SK-N-SH (cell line): ENCODE measurements at regions not wholly inside any gene's neighbourhood (a gene's known extent, or its start where the extent isn't known, plus 50 kb on each side); places are given as distances from the start of the nearest gene placed in this dataset.

Source experiments
- CTCF ChIA-PET: fragments of 300-600, 350-600 bp; formaldehyde crosslinking; extraction: SDS; loops from one replicate; lab custom pipeline; 2021; lab: Yijun Ruan, JAX
- POLR2A ChIA-PET: fragments of 350-600 bp; sonication (Branson Sonifier 250); formaldehyde crosslinking; extraction: SDS; loops from one replicate; lab custom pipeline; 2020; ENCODE audit warnings: antibody characterized with exemption, inconsistent platforms; lab: Yijun Ruan, JAX
- DNase-seq: peaks from one replicate; pipeline ENCODE4 v3.0.0; 2012
- H2AFZ ChIP-seq: fragments of 200-600 bp; sonication (generic); 2 replicates; pipeline ENCODE4 v1.8.1; 2016; ENCODE audit warnings: antibody characterized with exemption, mild to moderate bottlenecking, low read depth
- H3F3A ChIP-seq: fragments of 200-600 bp; sonication (generic); replicated peaks from 2 replicates; pipeline ENCODE3; 2016; ENCODE audit warnings: antibody characterized with exemption, mild to moderate bottlenecking; ENCODE audit not compliant: insufficient read depth
- H3K27ac ChIP-seq, 2 experiments: fragments of 200-500 bp in 1 of 2; fragments of 200-600 bp in 1 of 2; sonication (Bioruptor generic) in 1 of 2; sonication (generic), shearing (Covaris generic) in 1 of 2; 2 replicates each; pipeline versions ENCODE4 v1.5.1 to v1.6.1; 2014 to 2016; ENCODE audit warnings: low read depth in 2 of 2, inconsistent platforms in 1 of 2, low read length in 1 of 2, mild to moderate bottlenecking in 1 of 2, mixed read lengths in 1 of 2
- H3K27me3 ChIP-seq: fragments of 200-600 bp; sonication (generic), shearing (Covaris generic); 2 replicates; pipeline ENCODE4 v1.6.1; 2016; ENCODE audit warnings: mixed run types; ENCODE audit not compliant: insufficient read depth
- H3K36me3 ChIP-seq, 2 experiments: fragments of 200-500 bp in 1 of 2; fragments of 200-600 bp in 1 of 2; sonication (Bioruptor generic) in 1 of 2; sonication (generic) in 1 of 2; replicated peaks in 1 of 2; 2 replicates each; pipeline versions ENCODE3 to v1.5.1; 2014 to 2016; ENCODE audit warnings: low read length in 1 of 2, mild to moderate bottlenecking in 1 of 2; ENCODE audit not compliant: insufficient read depth in 2 of 2, control insufficient read depth in 1 of 2
- H3K4me1 ChIP-seq, 2 experiments: fragments of 200-500 bp in 1 of 2; fragments of 200-600 bp in 1 of 2; sonication (Bioruptor generic) in 1 of 2; sonication (generic), shearing (Covaris generic) in 1 of 2; 2 replicates each; pipeline versions ENCODE4 v1.5.1 to v1.6.1; 2014 to 2016; ENCODE audit warnings: low read depth in 1 of 2, low read length in 1 of 2, mixed run types in 1 of 2; ENCODE audit not compliant: insufficient read depth in 2 of 2, control insufficient read depth in 1 of 2
- H3K4me2 ChIP-seq: fragments of 200-600 bp; sonication (generic), shearing (Covaris generic); 2 replicates; pipeline ENCODE4 v1.6.1; 2017; ENCODE audit warnings: mixed run types
- H3K4me3 ChIP-seq, 2 experiments: fragments of 200-500 bp in 1 of 2; fragments of 200-600 bp in 1 of 2; sonication (Bioruptor generic) in 1 of 2; sonication (generic), shearing (Covaris generic) in 1 of 2; 2 replicates each; pipeline versions ENCODE4 v1.5.1 to v1.8.1; 2014 to 2016; ENCODE audit warnings: low read depth in 2 of 2, inconsistent platforms in 1 of 2, low read length in 1 of 2, mild to moderate bottlenecking in 1 of 2, mixed read lengths in 1 of 2, moderate library complexity in 1 of 2
- H3K79me2 ChIP-seq: fragments of 200-600 bp; sonication (generic); 2 replicates; pipeline ENCODE4 v1.8.1; 2017; ENCODE audit warnings: mild to moderate bottlenecking; ENCODE audit not compliant: insufficient read depth
- H3K9ac ChIP-seq: fragments of 200-600 bp; sonication (generic); 2 replicates; pipeline ENCODE4 v1.6.1; 2017; ENCODE audit warnings: mixed run types
- H3K9me2 ChIP-seq: fragments of 200-600 bp; sonication (generic); 2 replicates; pipeline ENCODE4 v1.6.1; 2017; ENCODE audit warnings: mixed run types
- H3K9me3 ChIP-seq: fragments of 200-600 bp; sonication (generic); 2 replicates; pipeline ENCODE4 v1.6.1; 2017; ENCODE audit warnings: mixed run types, mild to moderate bottlenecking, moderate library complexity
- H4K20me1 ChIP-seq: fragments of 200-600 bp; sonication (generic); 2 replicates; pipeline ENCODE4 v1.6.1; 2017; ENCODE audit warnings: mild to moderate bottlenecking, mixed run types; ENCODE audit not compliant: insufficient read depth
- CHD2 ChIP-seq: fragments of 150-350 bp; IDR thresholded peaks from 2 replicates; pipeline ENCODE4 v1.6.1; 2018; ENCODE audit warnings: low read length; ENCODE audit not compliant: partially characterized antibody
- EP300 ChIP-seq, 2 experiments: IDR thresholded peaks; 2 replicates each; pipeline versions ENCODE4 v1.4.0 to v1.6.1; 2012; ENCODE audit warnings: borderline replicate concordance in 1 of 2, low read depth in 1 of 2, low read length in 1 of 2
- EZH2phosphoT487 ChIP-seq: fragments of 200-600 bp; sonication (generic); IDR thresholded peaks from 2 replicates; pipeline ENCODE4 v1.6.1; 2017; ENCODE audit warnings: low read depth, mixed run types, mild to moderate bottlenecking, antibody characterized with exemption, moderate library complexity, borderline replicate concordance
- FOXJ3 ChIP-seq: sonication (generic); formaldehyde crosslinking; IDR thresholded peaks from 2 replicates; pipeline ENCODE4 v1.5.1; 2020; ENCODE audit warnings: mild to moderate bottlenecking, missing genetic modification reagents
- FOXM1 ChIP-seq: IDR thresholded peaks from 2 replicates; pipeline ENCODE4 v1.4.0; 2012; ENCODE audit warnings: low read depth, mild to moderate bottlenecking
- GABPA ChIP-seq: IDR thresholded peaks from 2 replicates; pipeline ENCODE4 v1.4.0; 2012; ENCODE audit warnings: low read depth, mild to moderate bottlenecking
- JUND ChIP-seq: IDR thresholded peaks from 2 replicates; pipeline ENCODE4 v1.4.0; 2012
- MEF2A ChIP-seq: IDR thresholded peaks from 2 replicates; pipeline ENCODE4 v1.4.0; 2012; ENCODE audit warnings: low read depth, borderline replicate concordance
- NFIC ChIP-seq: IDR thresholded peaks from 2 replicates; pipeline ENCODE4 v1.4.0; 2012; ENCODE audit warnings: borderline replicate concordance
- NRF1 ChIP-seq: IDR thresholded peaks from 2 replicates; pipeline ENCODE4 v1.6.1; 2012; ENCODE audit warnings: low read depth, mild to moderate bottlenecking, low read length
- RAD21 ChIP-seq: IDR thresholded peaks from 2 replicates; pipeline ENCODE4 v1.6.1; 2012; ENCODE audit warnings: mild to moderate bottlenecking, low read length
- RFX5 ChIP-seq: IDR thresholded peaks from 2 replicates; pipeline ENCODE4 v1.6.1; 2012; ENCODE audit warnings: mild to moderate bottlenecking, improper control_type of control experiment, low read length
- SIN3A ChIP-seq: IDR thresholded peaks from 2 replicates; pipeline ENCODE4 v1.6.1; 2012; ENCODE audit warnings: low read depth, mild to moderate bottlenecking, low read length, moderate library complexity, borderline replicate concordance
- SMC3 ChIP-seq: IDR thresholded peaks from 2 replicates; pipeline ENCODE4 v1.6.1; 2012; ENCODE audit warnings: low read depth, low read length, improper control_type of control experiment
- TAF1 ChIP-seq: IDR thresholded peaks from 2 replicates; pipeline ENCODE4 v1.6.1; 2012; ENCODE audit warnings: low read depth, mild to moderate bottlenecking, low read length, moderate library complexity, borderline replicate concordance
- TCF12 ChIP-seq: IDR thresholded peaks from 2 replicates; pipeline ENCODE4 v1.4.0; 2012
- TEAD4 ChIP-seq: IDR thresholded peaks from 2 replicates; pipeline ENCODE4 v1.4.0; 2012; ENCODE audit warnings: mild to moderate bottlenecking, borderline replicate concordance; ENCODE audit not compliant: insufficient read depth
- WGBS: methylation state at CpG from one replicate; pipeline ENCODE4 v1.1.6; 2017; ENCODE audit warnings: low lambda C conversion rate; 5-methylcytosine and 5-hydroxymethylcytosine counted together
- TF ChIP-seq, protein P1 (sequence below): IDR thresholded peaks from 2 replicates; pipeline ENCODE4 v1.6.1; 2012; ENCODE audit warnings: mild to moderate bottlenecking, low read depth, low read length, moderate library complexity
- TF ChIP-seq, protein P2 (sequence below): IDR thresholded peaks from 2 replicates; pipeline ENCODE4; 2012
- TF ChIP-seq, protein P3 (sequence below): fragments of 200-600 bp; sonication (generic); IDR thresholded peaks from 2 replicates; pipeline ENCODE4 v1.6.1; 2017; ENCODE audit warnings: antibody characterized with exemption, mild to moderate bottlenecking, moderate library complexity
- TF ChIP-seq, protein P4 (sequence below): IDR thresholded peaks from 2 replicates; pipeline ENCODE4 v1.4.0; 2012; ENCODE audit warnings: low read depth, borderline replicate concordance
- TF ChIP-seq, protein P5 (sequence below): IDR thresholded peaks from 2 replicates; pipeline ENCODE4 v1.4.0; 2012; ENCODE audit warnings: low read depth
- TF ChIP-seq, protein P6 (sequence below): IDR thresholded peaks from 2 replicates; pipeline ENCODE4 v1.4.0; 2012; ENCODE audit warnings: low read depth, borderline replicate concordance
- TF ChIP-seq, protein P7 (sequence below): fragments of 150-350 bp; IDR thresholded peaks from 2 replicates; pipeline ENCODE4 v1.6.1; 2017; ENCODE audit warnings: antibody characterized with exemption, low read length, low read depth, borderline replicate concordance

DNA sequence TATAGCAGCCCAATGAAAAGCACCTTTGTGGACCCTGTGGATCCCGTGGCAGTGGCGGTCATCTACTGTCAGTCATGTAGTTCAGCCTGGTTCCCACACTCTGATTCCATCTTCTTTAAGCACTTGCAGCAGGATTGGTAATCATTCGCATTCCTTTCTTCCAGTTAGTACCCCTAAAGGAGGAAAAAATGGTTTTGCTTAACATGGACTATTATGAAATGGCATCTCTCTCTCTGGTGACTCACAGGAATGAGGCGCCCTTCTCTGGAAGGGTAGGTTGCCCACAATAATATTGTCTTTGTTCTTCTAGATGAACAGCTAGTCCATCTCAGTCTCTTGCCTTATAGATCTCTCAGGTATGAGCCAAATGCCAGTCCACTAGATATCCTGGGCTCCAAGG is 127.9 kb upstream of the MROH9 start:
- H3K36me3 ChIP-seq: no peaks in the 10 kb centered on the region
- POLR2A ChIA-PET: no interaction called here
- no peaks in the 10 kb centered on the region for H3K9me2 ChIP-seq
- no peak overlapping the region for H2AFZ ChIP-seq
- H3K4me2 ChIP-seq: peak overlapping the region; percentile 57
- H3K9me3 ChIP-seq: no peaks in the 10 kb centered on the region
- peaks cover 6 to 40% of the 10 kb centered on the region in 2 experiments for H3K4me1 ChIP-seq
- peaks cover 72% of the 10 kb centered on the region for H3F3A ChIP-seq
- no peak for DNase-seq
- H3K27ac ChIP-seq: peak overlapping the region; percentile 77 to 100; a peak in 3 of 4 replicates
- H4K20me1 ChIP-seq: no peaks in the 10 kb centered on the region
- CTCF ChIA-PET: no interaction called here
- peaks cover 4% of the 10 kb centered on the region; the same call in 1 of the 2 replicates for H3K79me2 ChIP-seq
- H3K27me3 ChIP-seq: no peaks in the 10 kb centered on the region
- no peak overlapping the region for H3K4me3 ChIP-seq
- WGBS: 7% methylated on average over 4 of the region's 4 CpGs
- peak overlapping the region; percentile 84; the same call in 1 of the 2 replicates for H3K9ac ChIP-seq
- TF ChIP-seq TEAD4: 0 out of 2 replicates have a peak, but pooled peaks have one; percentile 74
- TF ChIP-seq RFX5: no peak
- TF ChIP-seq NRF1: no peak
- TF ChIP-seq, protein P1, sequence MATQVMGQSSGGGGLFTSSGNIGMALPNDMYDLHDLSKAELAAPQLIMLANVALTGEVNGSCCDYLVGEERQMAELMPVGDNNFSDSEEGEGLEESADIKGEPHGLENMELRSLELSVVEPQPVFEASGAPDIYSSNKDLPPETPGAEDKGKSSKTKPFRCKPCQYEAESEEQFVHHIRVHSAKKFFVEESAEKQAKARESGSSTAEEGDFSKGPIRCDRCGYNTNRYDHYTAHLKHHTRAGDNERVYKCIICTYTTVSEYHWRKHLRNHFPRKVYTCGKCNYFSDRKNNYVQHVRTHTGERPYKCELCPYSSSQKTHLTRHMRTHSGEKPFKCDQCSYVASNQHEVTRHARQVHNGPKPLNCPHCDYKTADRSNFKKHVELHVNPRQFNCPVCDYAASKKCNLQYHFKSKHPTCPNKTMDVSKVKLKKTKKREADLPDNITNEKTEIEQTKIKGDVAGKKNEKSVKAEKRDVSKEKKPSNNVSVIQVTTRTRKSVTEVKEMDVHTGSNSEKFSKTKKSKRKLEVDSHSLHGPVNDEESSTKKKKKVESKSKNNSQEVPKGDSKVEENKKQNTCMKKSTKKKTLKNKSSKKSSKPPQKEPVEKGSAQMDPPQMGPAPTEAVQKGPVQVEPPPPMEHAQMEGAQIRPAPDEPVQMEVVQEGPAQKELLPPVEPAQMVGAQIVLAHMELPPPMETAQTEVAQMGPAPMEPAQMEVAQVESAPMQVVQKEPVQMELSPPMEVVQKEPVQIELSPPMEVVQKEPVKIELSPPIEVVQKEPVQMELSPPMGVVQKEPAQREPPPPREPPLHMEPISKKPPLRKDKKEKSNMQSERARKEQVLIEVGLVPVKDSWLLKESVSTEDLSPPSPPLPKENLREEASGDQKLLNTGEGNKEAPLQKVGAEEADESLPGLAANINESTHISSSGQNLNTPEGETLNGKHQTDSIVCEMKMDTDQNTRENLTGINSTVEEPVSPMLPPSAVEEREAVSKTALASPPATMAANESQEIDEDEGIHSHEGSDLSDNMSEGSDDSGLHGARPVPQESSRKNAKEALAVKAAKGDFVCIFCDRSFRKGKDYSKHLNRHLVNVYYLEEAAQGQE: no peak; the same call in 1 of the 2 replicates
- TF ChIP-seq TCF12: peak; percentile 78
- peak; percentile 68 for TF ChIP-seq NFIC
- peak; percentile 34; the same call in 1 of the 2 replicates for TF ChIP-seq TAF1
- TF ChIP-seq, protein P2, sequence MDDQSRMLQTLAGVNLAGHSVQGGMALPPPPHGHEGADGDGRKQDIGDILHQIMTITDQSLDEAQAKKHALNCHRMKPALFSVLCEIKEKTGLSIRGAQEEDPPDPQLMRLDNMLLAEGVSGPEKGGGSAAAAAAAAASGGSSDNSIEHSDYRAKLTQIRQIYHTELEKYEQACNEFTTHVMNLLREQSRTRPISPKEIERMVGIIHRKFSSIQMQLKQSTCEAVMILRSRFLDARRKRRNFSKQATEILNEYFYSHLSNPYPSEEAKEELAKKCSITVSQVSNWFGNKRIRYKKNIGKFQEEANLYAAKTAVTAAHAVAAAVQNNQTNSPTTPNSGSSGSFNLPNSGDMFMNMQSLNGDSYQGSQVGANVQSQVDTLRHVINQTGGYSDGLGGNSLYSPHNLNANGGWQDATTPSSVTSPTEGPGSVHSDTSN: peak; percentile 47; the same call in 1 of the 2 replicates
- no peak for TF ChIP-seq CHD2
- TF ChIP-seq SIN3A: no peak
- TF ChIP-seq, protein P3, sequence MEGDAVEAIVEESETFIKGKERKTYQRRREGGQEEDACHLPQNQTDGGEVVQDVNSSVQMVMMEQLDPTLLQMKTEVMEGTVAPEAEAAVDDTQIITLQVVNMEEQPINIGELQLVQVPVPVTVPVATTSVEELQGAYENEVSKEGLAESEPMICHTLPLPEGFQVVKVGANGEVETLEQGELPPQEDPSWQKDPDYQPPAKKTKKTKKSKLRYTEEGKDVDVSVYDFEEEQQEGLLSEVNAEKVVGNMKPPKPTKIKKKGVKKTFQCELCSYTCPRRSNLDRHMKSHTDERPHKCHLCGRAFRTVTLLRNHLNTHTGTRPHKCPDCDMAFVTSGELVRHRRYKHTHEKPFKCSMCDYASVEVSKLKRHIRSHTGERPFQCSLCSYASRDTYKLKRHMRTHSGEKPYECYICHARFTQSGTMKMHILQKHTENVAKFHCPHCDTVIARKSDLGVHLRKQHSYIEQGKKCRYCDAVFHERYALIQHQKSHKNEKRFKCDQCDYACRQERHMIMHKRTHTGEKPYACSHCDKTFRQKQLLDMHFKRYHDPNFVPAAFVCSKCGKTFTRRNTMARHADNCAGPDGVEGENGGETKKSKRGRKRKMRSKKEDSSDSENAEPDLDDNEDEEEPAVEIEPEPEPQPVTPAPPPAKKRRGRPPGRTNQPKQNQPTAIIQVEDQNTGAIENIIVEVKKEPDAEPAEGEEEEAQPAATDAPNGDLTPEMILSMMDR: no peak
- peak in 1 of 2 experiments; percentile 77; a peak in 2 of 4 replicates for TF ChIP-seq EP300 (IDR thresholded peaks at IDR 0.05; ENCODE audit: borderline replicate concordance in 1 of 2, low read depth in 1 of 2, low read length in 1 of 2)
- TF ChIP-seq, protein P4, sequence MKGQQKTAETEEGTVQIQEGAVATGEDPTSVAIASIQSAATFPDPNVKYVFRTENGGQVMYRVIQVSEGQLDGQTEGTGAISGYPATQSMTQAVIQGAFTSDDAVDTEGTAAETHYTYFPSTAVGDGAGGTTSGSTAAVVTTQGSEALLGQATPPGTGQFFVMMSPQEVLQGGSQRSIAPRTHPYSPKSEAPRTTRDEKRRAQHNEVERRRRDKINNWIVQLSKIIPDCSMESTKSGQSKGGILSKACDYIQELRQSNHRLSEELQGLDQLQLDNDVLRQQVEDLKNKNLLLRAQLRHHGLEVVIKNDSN: no peak
- TF ChIP-seq, protein P5, sequence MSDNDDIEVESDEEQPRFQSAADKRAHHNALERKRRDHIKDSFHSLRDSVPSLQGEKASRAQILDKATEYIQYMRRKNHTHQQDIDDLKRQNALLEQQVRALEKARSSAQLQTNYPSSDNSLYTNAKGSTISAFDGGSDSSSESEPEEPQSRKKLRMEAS: no peak
- TF ChIP-seq EZH2phosphoT487: no peak
- TF ChIP-seq SMC3: no peak
- TF ChIP-seq MEF2A: no peak
- no peak for TF ChIP-seq GABPA
- TF ChIP-seq JUND: peak; percentile 85
- no peak for TF ChIP-seq FOXM1
- no peak for TF ChIP-seq RAD21
- TF ChIP-seq, protein P6, sequence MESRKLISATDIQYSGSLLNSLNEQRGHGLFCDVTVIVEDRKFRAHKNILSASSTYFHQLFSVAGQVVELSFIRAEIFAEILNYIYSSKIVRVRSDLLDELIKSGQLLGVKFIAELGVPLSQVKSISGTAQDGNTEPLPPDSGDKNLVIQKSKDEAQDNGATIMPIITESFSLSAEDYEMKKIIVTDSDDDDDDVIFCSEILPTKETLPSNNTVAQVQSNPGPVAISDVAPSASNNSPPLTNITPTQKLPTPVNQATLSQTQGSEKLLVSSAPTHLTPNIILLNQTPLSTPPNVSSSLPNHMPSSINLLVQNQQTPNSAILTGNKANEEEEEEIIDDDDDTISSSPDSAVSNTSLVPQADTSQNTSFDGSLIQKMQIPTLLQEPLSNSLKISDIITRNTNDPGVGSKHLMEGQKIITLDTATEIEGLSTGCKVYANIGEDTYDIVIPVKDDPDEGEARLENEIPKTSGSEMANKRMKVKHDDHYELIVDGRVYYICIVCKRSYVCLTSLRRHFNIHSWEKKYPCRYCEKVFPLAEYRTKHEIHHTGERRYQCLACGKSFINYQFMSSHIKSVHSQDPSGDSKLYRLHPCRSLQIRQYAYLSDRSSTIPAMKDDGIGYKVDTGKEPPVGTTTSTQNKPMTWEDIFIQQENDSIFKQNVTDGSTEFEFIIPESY: peak; percentile 35; the same call in 1 of the 2 replicates
- no peak for TF ChIP-seq FOXJ3 (CRISPR knock-in tag)
- TF ChIP-seq, protein P7, sequence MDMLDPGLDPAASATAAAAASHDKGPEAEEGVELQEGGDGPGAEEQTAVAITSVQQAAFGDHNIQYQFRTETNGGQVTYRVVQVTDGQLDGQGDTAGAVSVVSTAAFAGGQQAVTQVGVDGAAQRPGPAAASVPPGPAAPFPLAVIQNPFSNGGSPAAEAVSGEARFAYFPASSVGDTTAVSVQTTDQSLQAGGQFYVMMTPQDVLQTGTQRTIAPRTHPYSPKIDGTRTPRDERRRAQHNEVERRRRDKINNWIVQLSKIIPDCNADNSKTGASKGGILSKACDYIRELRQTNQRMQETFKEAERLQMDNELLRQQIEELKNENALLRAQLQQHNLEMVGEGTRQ: no peak
